Uterus (tissue), 2 donors: ENCODE measurements at regions not wholly inside any gene's neighbourhood (a gene's known extent, or its start where the extent isn't known, plus 50 kb on each side); places are given as distances from the start of the nearest gene placed in this dataset.

Source experiments
- POLR2A ChIP-seq, 2 donors: fragments of 450-650 bp; IDR thresholded peaks; one replicate each; pipeline ENCODE4 v1.6.1; 2016; ENCODE audit warnings: antibody characterized with exemption in 2 of 2, mild to moderate bottlenecking in 1 of 2, moderate library complexity in 1 of 2
- TF ChIP-seq, protein P1 (sequence below), 4 experiments: fragments of 200-600 bp in 2 of 4; fragments of 450-650 bp in 2 of 4; sonication (generic) in 2 of 4; IDR thresholded peaks; one replicate each; pipeline ENCODE4 v1.5.1; 2016 to 2019; ENCODE audit warnings: antibody characterized with exemption in 4 of 4, mild to moderate bottlenecking in 2 of 4, moderate library complexity in 1 of 4

DNA sequence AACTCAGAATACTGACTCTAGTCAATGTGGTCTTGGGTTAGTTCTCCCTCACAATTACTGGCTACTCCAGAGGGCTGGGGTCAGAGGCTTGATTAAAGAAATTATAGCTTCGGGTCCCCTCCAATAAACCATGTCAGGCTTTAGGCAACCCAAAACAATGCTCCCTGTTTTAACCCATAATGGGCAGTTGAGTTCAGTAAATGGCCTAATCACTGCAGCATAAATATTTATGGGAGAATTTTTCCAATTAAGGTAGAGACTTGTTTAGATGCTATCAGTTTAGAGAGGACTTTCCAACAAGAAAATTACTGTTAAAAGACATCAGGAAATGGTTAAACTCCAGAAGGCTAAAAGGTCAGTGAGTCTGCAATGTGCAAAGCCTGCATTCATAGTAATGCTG lies 389.2 kb upstream of the PRICKLE1 start:
- no peak for TF ChIP-seq POLR2A (IDR thresholded peaks at IDR 0.05)
- TF ChIP-seq, protein P1, sequence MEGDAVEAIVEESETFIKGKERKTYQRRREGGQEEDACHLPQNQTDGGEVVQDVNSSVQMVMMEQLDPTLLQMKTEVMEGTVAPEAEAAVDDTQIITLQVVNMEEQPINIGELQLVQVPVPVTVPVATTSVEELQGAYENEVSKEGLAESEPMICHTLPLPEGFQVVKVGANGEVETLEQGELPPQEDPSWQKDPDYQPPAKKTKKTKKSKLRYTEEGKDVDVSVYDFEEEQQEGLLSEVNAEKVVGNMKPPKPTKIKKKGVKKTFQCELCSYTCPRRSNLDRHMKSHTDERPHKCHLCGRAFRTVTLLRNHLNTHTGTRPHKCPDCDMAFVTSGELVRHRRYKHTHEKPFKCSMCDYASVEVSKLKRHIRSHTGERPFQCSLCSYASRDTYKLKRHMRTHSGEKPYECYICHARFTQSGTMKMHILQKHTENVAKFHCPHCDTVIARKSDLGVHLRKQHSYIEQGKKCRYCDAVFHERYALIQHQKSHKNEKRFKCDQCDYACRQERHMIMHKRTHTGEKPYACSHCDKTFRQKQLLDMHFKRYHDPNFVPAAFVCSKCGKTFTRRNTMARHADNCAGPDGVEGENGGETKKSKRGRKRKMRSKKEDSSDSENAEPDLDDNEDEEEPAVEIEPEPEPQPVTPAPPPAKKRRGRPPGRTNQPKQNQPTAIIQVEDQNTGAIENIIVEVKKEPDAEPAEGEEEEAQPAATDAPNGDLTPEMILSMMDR (IDR thresholded peaks at IDR 0.05): no peak
